GM23338 (cell line): ENCODE measurements at regions not wholly inside any gene's neighbourhood (a gene's known extent, or its start where the extent isn't known, plus 50 kb on each side); places are given as distances from the start of the nearest gene placed in this dataset.

Source experiments
- ATAC-seq: fragments of 200-7000 bp; cut with Tn5 transposase; 3 replicates; pipeline ENCODE4 v1.9.1; 2020
- DNase-seq: peaks from one replicate; pipeline ENCODE4 v3.0.0-alpha.2; 2015; ENCODE audit warnings: low spot score
- H2AFZ ChIP-seq: fragments of 200-600 bp; sonication (generic); 2 replicates; pipeline ENCODE4 v1.8.0; 2016; ENCODE audit warnings: antibody characterized with exemption, mild to moderate bottlenecking, moderate library complexity
- H3F3A ChIP-seq: fragments of 200-600 bp; sonication (generic); replicated peaks from 2 replicates; pipeline ENCODE4 v1.8.0; 2017; ENCODE audit warnings: antibody characterized with exemption, mixed run types, low read depth
- H3K27ac ChIP-seq: fragments of 200-600 bp; sonication (generic); 2 replicates; pipeline ENCODE4 v1.6.1; 2016; ENCODE audit warnings: low read depth
- H3K27me3 ChIP-seq: fragments of 200-600 bp; sonication (generic); 2 replicates; pipeline ENCODE4 v1.8.0; 2016; ENCODE audit warnings: mild to moderate bottlenecking, mixed run types, moderate library complexity; ENCODE audit not compliant: insufficient read depth
- H3K36me3 ChIP-seq: fragments of 200-600 bp; sonication (generic); 2 replicates; pipeline ENCODE4 v1.8.0; 2016; ENCODE audit warnings: mild to moderate bottlenecking; ENCODE audit not compliant: insufficient read depth
- H3K4me1 ChIP-seq: fragments of 200-600 bp; sonication (generic); 2 replicates; pipeline ENCODE4 v1.8.0; 2016; ENCODE audit warnings: mild to moderate bottlenecking, moderate library complexity; ENCODE audit not compliant: insufficient read depth
- H3K4me2 ChIP-seq: fragments of 200-600 bp; sonication (generic); 2 replicates; pipeline ENCODE4 v1.7.1; 2017; ENCODE audit warnings: mixed run types
- H3K4me3 ChIP-seq: fragments of 200-600 bp; sonication (generic); 2 replicates; pipeline ENCODE4 v1.6.1; 2016; ENCODE audit warnings: mixed run types
- H3K79me2 ChIP-seq: fragments of 200-600 bp; sonication (generic); replicated peaks from 2 replicates; pipeline ENCODE4 v1.8.0; 2017; ENCODE audit warnings: mild to moderate bottlenecking; ENCODE audit not compliant: insufficient read depth
- H3K9me2 ChIP-seq: fragments of 200-600 bp; sonication (generic); 2 replicates; pipeline ENCODE4 v1.8.0; 2017; ENCODE audit not compliant: insufficient read depth
- H4K20me1 ChIP-seq: fragments of 200-600 bp; sonication (generic); replicated peaks from 2 replicates; pipeline ENCODE4 v1.8.0; 2017; ENCODE audit warnings: mild to moderate bottlenecking; ENCODE audit not compliant: insufficient read depth
- H3K27ac Mint-ChIP-seq: 2 replicates; pipeline ENCODE4 v1.8.0; 2020; ENCODE audit warnings: inconsistent platforms, mild to moderate bottlenecking, moderate library complexity, mixed read lengths
- H3K27me3 Mint-ChIP-seq: 3 replicates; pipeline ENCODE4 v1.8.0; 2022; ENCODE audit warnings: low read depth, mild to moderate bottlenecking, moderate library complexity, mixed read lengths, inconsistent platforms; ENCODE audit not compliant: insufficient read depth, poor library complexity
- H3K36me3 Mint-ChIP-seq: 3 replicates; pipeline ENCODE4 v1.8.0; 2021; ENCODE audit warnings: low read depth, mild to moderate bottlenecking, inconsistent platforms, moderate library complexity, mixed read lengths
- H3K4me1 Mint-ChIP-seq: 3 replicates; pipeline ENCODE4 v1.8.0; 2020; ENCODE audit warnings: mild to moderate bottlenecking, inconsistent platforms, mixed read lengths
- H3K4me3 Mint-ChIP-seq: 3 replicates; pipeline ENCODE4 v1.8.0; 2021; ENCODE audit warnings: moderate library complexity, mild to moderate bottlenecking, inconsistent platforms, mixed read lengths
- H3K9me3 Mint-ChIP-seq: 3 replicates; pipeline ENCODE4 v1.8.0; 2020; ENCODE audit warnings: moderate library complexity, mild to moderate bottlenecking, inconsistent platforms, mixed read lengths
- CREB1 ChIP-seq: fragments of 250-450 bp; sonication (Bioruptor Pico); IDR thresholded peaks from 2 replicates; pipeline ENCODE4 v1.5.0; 2020; ENCODE audit warnings: low read depth, mild to moderate bottlenecking, moderate library complexity
- EZH2 ChIP-seq: fragments of 200-600 bp; sonication (generic); IDR thresholded peaks from one replicate; pipeline ENCODE4 v1.8.0; 2017; ENCODE audit warnings: antibody characterized with exemption, mild to moderate bottlenecking, low read depth; ENCODE audit not compliant: unreplicated experiment
- EZH2phosphoT487 ChIP-seq: fragments of 200-600 bp; sonication (generic); IDR thresholded peaks from one replicate; pipeline ENCODE4 v1.8.1; 2018; ENCODE audit warnings: antibody characterized with exemption; ENCODE audit not compliant: unreplicated experiment
- NANOG ChIP-seq: IDR thresholded peaks from 2 replicates; pipeline ENCODE4 v1.6.1; 2016; ENCODE audit warnings: antibody characterized with exemption, borderline replicate concordance
- POLR2AphosphoS5 ChIP-seq: IDR thresholded peaks from 2 replicates; pipeline ENCODE4 v1.6.1; 2016; ENCODE audit warnings: antibody characterized with exemption, low read depth
- REST ChIP-seq: IDR thresholded peaks from one replicate; pipeline ENCODE4 v1.6.1; 2018; ENCODE audit warnings: antibody characterized with exemption; ENCODE audit not compliant: unreplicated experiment
- ZNF462 ChIP-seq: fragments of 250-450 bp; sonication (Bioruptor Pico); IDR thresholded peaks from 2 replicates; pipeline ENCODE4 v1.5.0; 2020; ENCODE audit warnings: mild to moderate bottlenecking, moderate library complexity
- TF ChIP-seq, protein P1 (sequence below): IDR thresholded peaks from 2 replicates; pipeline ENCODE4 v1.6.1; 2016; ENCODE audit warnings: antibody characterized with exemption

DNA sequence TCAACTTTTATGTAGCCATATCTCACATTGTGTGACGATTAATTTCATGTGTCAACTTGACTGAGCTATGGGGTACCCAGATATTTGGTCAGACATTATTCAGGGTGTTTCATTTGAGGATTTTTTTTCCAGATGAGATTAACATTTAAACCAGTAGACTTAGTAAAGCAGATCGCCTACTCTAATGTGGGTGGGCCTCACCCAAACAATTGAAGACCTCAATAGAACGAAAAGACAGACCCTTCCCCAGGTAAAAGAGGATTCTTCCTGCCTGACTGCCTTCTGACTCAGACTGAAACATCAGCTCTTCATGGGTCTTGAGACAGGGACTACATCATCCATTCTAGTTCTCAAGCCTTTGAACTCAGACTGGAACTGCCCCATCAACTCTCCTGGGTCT lies 231.7 kb upstream of the SASH1 start:
- no peaks in the 10 kb centered on the region for H3K4me1 ChIP-seq
- no peaks in the 10 kb centered on the region for H3F3A ChIP-seq
- Mint-ChIP-seq H3K27ac (no peak overlapping the region), H3K4me3 (no peak overlapping the region), H3K27me3 (no peaks in the 10 kb centered on the region), H3K36me3 (no peaks in the 10 kb centered on the region), H3K4me1 (no peaks in the 10 kb centered on the region; the same call in 2 of the 3 replicates), H3K9me3 (no peaks in the 10 kb centered on the region)
- no peak for DNase-seq
- ATAC-seq, result no peak
- H3K27me3 ChIP-seq, result no peaks in the 10 kb centered on the region
- no peak overlapping the region for H3K4me3 ChIP-seq
- no peaks in the 10 kb centered on the region for H3K36me3 ChIP-seq
- H3K9me2 ChIP-seq, result 0 out of 2 replicates have a peak, but pooled peaks cover 6% of the 10 kb centered on the region
- no peak overlapping the region for H3K27ac ChIP-seq
- H2AFZ ChIP-seq, result no peak overlapping the region
- no peak for TF ChIP-seq EZH2
- TF ChIP-seq EZH2phosphoT487, result no peak
- TF ChIP-seq, protein P1, sequence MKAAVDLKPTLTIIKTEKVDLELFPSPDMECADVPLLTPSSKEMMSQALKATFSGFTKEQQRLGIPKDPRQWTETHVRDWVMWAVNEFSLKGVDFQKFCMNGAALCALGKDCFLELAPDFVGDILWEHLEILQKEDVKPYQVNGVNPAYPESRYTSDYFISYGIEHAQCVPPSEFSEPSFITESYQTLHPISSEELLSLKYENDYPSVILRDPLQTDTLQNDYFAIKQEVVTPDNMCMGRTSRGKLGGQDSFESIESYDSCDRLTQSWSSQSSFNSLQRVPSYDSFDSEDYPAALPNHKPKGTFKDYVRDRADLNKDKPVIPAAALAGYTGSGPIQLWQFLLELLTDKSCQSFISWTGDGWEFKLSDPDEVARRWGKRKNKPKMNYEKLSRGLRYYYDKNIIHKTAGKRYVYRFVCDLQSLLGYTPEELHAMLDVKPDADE, result no peak
- no peak for TF ChIP-seq NANOG
- no peak for TF ChIP-seq REST
- no peak for TF ChIP-seq ZNF462 (CRISPR knock-in tag)
- TF ChIP-seq CREB1 (CRISPR knock-in tag), result no peak
- TF ChIP-seq POLR2AphosphoS5, result no peak
- no peaks in the 10 kb centered on the region for H3K79me2 ChIP-seq
- no peaks in the 10 kb centered on the region for H4K20me1 ChIP-seq
- no peak overlapping the region for H3K4me2 ChIP-seq
